Activated CD4-positive, alpha-beta memory T cell treated with anti-CD3 and anti-CD28 coated beads for 36 hours (primary cell): ENCODE measurements at regions not wholly inside any gene's neighbourhood (a gene's known extent, or its start where the extent isn't known, plus 50 kb on each side); places are given as distances from the start of the nearest gene placed in this dataset.

Experiments used
- CTCF ChIA-PET: fragments of 350-600 bp; sonication (Branson Sonifier 250); formaldehyde crosslinking; loops from one replicate; lab custom pipeline; 2021; ENCODE audit warnings: antibody characterized with exemption, inconsistent platforms; lab: Charles Lee
- POLR2A ChIA-PET: fragments of 350-600 bp; sonication (Branson Sonifier 250); formaldehyde crosslinking; loops from one replicate; lab custom pipeline; 2021; ENCODE audit warnings: antibody characterized with exemption; lab: Charles Lee
- DNase-seq: peaks from one replicate; pipeline ENCODE4 v3.0.0-alpha.2; 2020
- H3K27ac Mint-ChIP-seq: one replicate; pipeline ENCODE4 v1.8.0; 2021; ENCODE audit warnings: mixed read lengths
- H3K27me3 Mint-ChIP-seq: one replicate; pipeline ENCODE4 v1.8.0; 2021; ENCODE audit warnings: mixed read lengths
- H3K36me3 Mint-ChIP-seq: one replicate; pipeline ENCODE4 v1.8.0; 2021; ENCODE audit warnings: mixed read lengths
- H3K4me1 Mint-ChIP-seq: one replicate; pipeline ENCODE4 v1.8.0; 2021; ENCODE audit warnings: low read depth, mixed read lengths
- H3K4me3 Mint-ChIP-seq: one replicate; pipeline ENCODE4 v1.8.0; 2021; ENCODE audit warnings: mild to moderate bottlenecking, mixed read lengths
- H3K9me3 Mint-ChIP-seq: one replicate; pipeline ENCODE4 v1.8.0; 2021; ENCODE audit warnings: mixed read lengths
- intact Hi-C: fragments of 100-400 bp; cut with micrococcal nuclease; formaldehyde crosslinking; loops from one replicate; pipeline ENCODE4 v1.15.1; 2023

- H3K36me3 Mint-ChIP-seq: no peaks in the 10 kb centered on the region
- no peaks in the 10 kb centered on the region for H3K27me3 Mint-ChIP-seq
- ChIA-PET POLR2A (interaction anchor here (0.6 kb wide), 1 partner anchor 373 kb away, joined by 4 read pairs; no protein-coding TSS in a partner anchor), CTCF (no interaction called here)
- no peaks in the 10 kb centered on the region for H3K4me1 Mint-ChIP-seq
- no peak overlapping the region for H3K27ac Mint-ChIP-seq
- peaks cover 13% of the 10 kb centered on the region for H3K9me3 Mint-ChIP-seq
- no peak overlapping the region for H3K4me3 Mint-ChIP-seq
- DNase-seq: no peak
- intact Hi-C loops: no loop called here
Observed at GRCh38 chr15:97837896-97838295, 122.6 kb upstream of the ARRDC4 start.

- DNase-seq: no peak
- CTCF ChIA-PET: no interaction called here
- Mint-ChIP-seq H3K27me3 (no peaks in the 10 kb centered on the region), H3K4me3 (no peak overlapping the region), H3K36me3 (no peaks in the 10 kb centered on the region), H3K9me3 (peaks cover 7% of the 10 kb centered on the region), H3K27ac (no peak overlapping the region), H3K4me1 (no peaks in the 10 kb centered on the region)
- intact Hi-C loops: no loop called here
- POLR2A ChIA-PET: no interaction called here
Observed at GRCh38 chr15:97838606-97839210, 121.8 kb upstream of the ARRDC4 start.

- ChIA-PET CTCF (no interaction called here), POLR2A (no interaction called here)
- intact Hi-C loops: no loop called here
- H3K4me1 Mint-ChIP-seq: no peaks in the 10 kb centered on the region
- no peak overlapping the region for H3K4me3 Mint-ChIP-seq
- no peaks in the 10 kb centered on the region for H3K36me3 Mint-ChIP-seq
- DNase-seq: no peak
- no peaks in the 10 kb centered on the region for H3K9me3 Mint-ChIP-seq
- H3K27ac Mint-ChIP-seq: no peak overlapping the region
- no peaks in the 10 kb centered on the region for H3K27me3 Mint-ChIP-seq
Observed at GRCh38 chr15:97840501-97840900, 120.0 kb upstream of the ARRDC4 start.

- Mint-ChIP-seq H3K4me3 (no peak overlapping the region), H3K36me3 (no peaks in the 10 kb centered on the region), H3K27ac (no peak overlapping the region), H3K4me1 (no peaks in the 10 kb centered on the region), H3K27me3 (no peaks in the 10 kb centered on the region), H3K9me3 (no peaks in the 10 kb centered on the region)
- intact Hi-C loops: no loop called here
- POLR2A ChIA-PET: no interaction called here
- no peak for DNase-seq
- CTCF ChIA-PET: no interaction called here
Observed at GRCh38 chr15:97841558-97841957, 118.9 kb upstream of the ARRDC4 start.

GRCh38 chr15:97849183-97849582 is 111.3 kb upstream of the ARRDC4 start:
- Mint-ChIP-seq H3K36me3 (no peaks in the 10 kb centered on the region), H3K4me1 (no peaks in the 10 kb centered on the region), H3K27me3 (no peaks in the 10 kb centered on the region), H3K27ac (no peak overlapping the region), H3K9me3 (no peaks in the 10 kb centered on the region), H3K4me3 (no peak overlapping the region)
- intact Hi-C loops: no loop called here
- CTCF ChIA-PET: no interaction called here
- no peak for DNase-seq
- POLR2A ChIA-PET: no interaction called here

GRCh38 chr15:97858296-97858695 is 102.2 kb upstream of the ARRDC4 start:
- no peak for DNase-seq
- Mint-ChIP-seq H3K4me1 (no peaks in the 10 kb centered on the region), H3K27me3 (peaks cover 5% of the 10 kb centered on the region), H3K9me3 (peaks cover 8% of the 10 kb centered on the region), H3K4me3 (no peak overlapping the region), H3K27ac (no peak overlapping the region), H3K36me3 (no peaks in the 10 kb centered on the region)
- intact Hi-C loops: no loop called here
- ChIA-PET CTCF (no interaction called here), POLR2A (no interaction called here)

- DNase-seq: no peak
- intact Hi-C loops: no loop called here
- CTCF ChIA-PET: interaction anchor here (0.7 kb wide), 1 partner anchor 8 kb away, joined by 5 read pairs; no protein-coding TSS in a partner anchor
- H3K27me3 Mint-ChIP-seq: peaks cover 2% of the 10 kb centered on the region
- H3K36me3 Mint-ChIP-seq: no peaks in the 10 kb centered on the region
- H3K9me3 Mint-ChIP-seq: peaks cover 8% of the 10 kb centered on the region
- H3K4me1 Mint-ChIP-seq: no peaks in the 10 kb centered on the region
- no peak overlapping the region for H3K4me3 Mint-ChIP-seq
- POLR2A ChIA-PET: no interaction called here
- H3K27ac Mint-ChIP-seq: no peak overlapping the region
Observed at GRCh38 chr15:97861529-97862260, 98.8 kb upstream of the ARRDC4 start.

GRCh38 chr15:97866959-97867358 is 93.5 kb upstream of the ARRDC4 start:
- H3K27me3 Mint-ChIP-seq: no peaks in the 10 kb centered on the region
- intact Hi-C loops: no loop called here
- ChIA-PET POLR2A (no interaction called here), CTCF (no interaction called here)
- H3K4me3 Mint-ChIP-seq: no peak overlapping the region
- H3K27ac Mint-ChIP-seq: no peak overlapping the region
- H3K4me1 Mint-ChIP-seq: no peaks in the 10 kb centered on the region
- H3K9me3 Mint-ChIP-seq: peaks cover 2% of the 10 kb centered on the region
- no peak for DNase-seq
- no peaks in the 10 kb centered on the region for H3K36me3 Mint-ChIP-seq

- ChIA-PET POLR2A (no interaction called here), CTCF (no interaction called here)
- no peak for DNase-seq
- intact Hi-C loops: no loop called here
- Mint-ChIP-seq H3K27me3 (no peaks in the 10 kb centered on the region), H3K4me1 (no peaks in the 10 kb centered on the region), H3K27ac (no peak overlapping the region), H3K36me3 (no peaks in the 10 kb centered on the region), H3K4me3 (no peak overlapping the region), H3K9me3 (no peaks in the 10 kb centered on the region)
Observed at GRCh38 chr15:97867870-97868269, 92.6 kb upstream of the ARRDC4 start.

- POLR2A ChIA-PET: no interaction called here
- H3K4me1 Mint-ChIP-seq: no peaks in the 10 kb centered on the region
- no peak overlapping the region for H3K4me3 Mint-ChIP-seq
- DNase-seq: no peak
- intact Hi-C loops: no loop called here
- H3K36me3 Mint-ChIP-seq: no peaks in the 10 kb centered on the region
- H3K27me3 Mint-ChIP-seq: no peaks in the 10 kb centered on the region
- H3K27ac Mint-ChIP-seq: no peak overlapping the region
- CTCF ChIA-PET: no interaction called here
- no peaks in the 10 kb centered on the region for H3K9me3 Mint-ChIP-seq
Observed at GRCh38 chr15:97868981-97869380, 91.5 kb upstream of the ARRDC4 start.

- Mint-ChIP-seq H3K4me1 (no peaks in the 10 kb centered on the region), H3K27me3 (no peaks in the 10 kb centered on the region), H3K36me3 (no peaks in the 10 kb centered on the region), H3K27ac (no peak overlapping the region), H3K4me3 (no peak overlapping the region), H3K9me3 (no peaks in the 10 kb centered on the region)
- DNase-seq: no peak
- intact Hi-C loops: no loop called here
- ChIA-PET POLR2A (no interaction called here), CTCF (no interaction called here)
Observed at GRCh38 chr15:97870771-97871170, 89.7 kb upstream of the ARRDC4 start.

GRCh38 chr15:97874139-97874538 is 86.4 kb upstream of the ARRDC4 start:
- no peak overlapping the region for H3K27ac Mint-ChIP-seq
- ChIA-PET CTCF (no interaction called here), POLR2A (no interaction called here)

GRCh38 chr15:97875025-97875512 is 85.4 kb upstream of the ARRDC4 start:
- H3K27ac Mint-ChIP-seq: no peak overlapping the region
- POLR2A ChIA-PET: no interaction called here
- intact Hi-C loops: no loop called here
- no peaks in the 10 kb centered on the region for H3K9me3 Mint-ChIP-seq
- no peaks in the 10 kb centered on the region for H3K36me3 Mint-ChIP-seq
- DNase-seq: no peak
- H3K4me3 Mint-ChIP-seq: no peak overlapping the region
- no peaks in the 10 kb centered on the region for H3K4me1 Mint-ChIP-seq
- CTCF ChIA-PET: no interaction called here
- H3K27me3 Mint-ChIP-seq: peaks cover 3% of the 10 kb centered on the region

More at GRCh38 chr15:97874139-97874538, 86.4 kb upstream of the ARRDC4 start:
- Mint-ChIP-seq H3K4me1 (no peaks in the 10 kb centered on the region), H3K36me3 (no peaks in the 10 kb centered on the region), H3K9me3 (no peaks in the 10 kb centered on the region), H3K27me3 (peaks cover 3% of the 10 kb centered on the region), H3K4me3 (no peak overlapping the region)
- intact Hi-C loops: no loop called here
- DNase-seq: no peak
